Stromal cell of bone marrow (primary cell): ENCODE measurements at regions not wholly inside any gene's neighbourhood (a gene's known extent, or its start where the extent isn't known, plus 50 kb on each side); places are given as distances from the start of the nearest gene placed in this dataset.

Experiments
- DNase-seq: peaks from one replicate; pipeline ENCODE4 v3.0.0-alpha.2; 2012; ENCODE audit warnings: low read depth

GRCh38 chr6:170232186-170233002, 58.5 kb downstream of the DLL1 start:
- DNase-seq, result no peak

DNA sequence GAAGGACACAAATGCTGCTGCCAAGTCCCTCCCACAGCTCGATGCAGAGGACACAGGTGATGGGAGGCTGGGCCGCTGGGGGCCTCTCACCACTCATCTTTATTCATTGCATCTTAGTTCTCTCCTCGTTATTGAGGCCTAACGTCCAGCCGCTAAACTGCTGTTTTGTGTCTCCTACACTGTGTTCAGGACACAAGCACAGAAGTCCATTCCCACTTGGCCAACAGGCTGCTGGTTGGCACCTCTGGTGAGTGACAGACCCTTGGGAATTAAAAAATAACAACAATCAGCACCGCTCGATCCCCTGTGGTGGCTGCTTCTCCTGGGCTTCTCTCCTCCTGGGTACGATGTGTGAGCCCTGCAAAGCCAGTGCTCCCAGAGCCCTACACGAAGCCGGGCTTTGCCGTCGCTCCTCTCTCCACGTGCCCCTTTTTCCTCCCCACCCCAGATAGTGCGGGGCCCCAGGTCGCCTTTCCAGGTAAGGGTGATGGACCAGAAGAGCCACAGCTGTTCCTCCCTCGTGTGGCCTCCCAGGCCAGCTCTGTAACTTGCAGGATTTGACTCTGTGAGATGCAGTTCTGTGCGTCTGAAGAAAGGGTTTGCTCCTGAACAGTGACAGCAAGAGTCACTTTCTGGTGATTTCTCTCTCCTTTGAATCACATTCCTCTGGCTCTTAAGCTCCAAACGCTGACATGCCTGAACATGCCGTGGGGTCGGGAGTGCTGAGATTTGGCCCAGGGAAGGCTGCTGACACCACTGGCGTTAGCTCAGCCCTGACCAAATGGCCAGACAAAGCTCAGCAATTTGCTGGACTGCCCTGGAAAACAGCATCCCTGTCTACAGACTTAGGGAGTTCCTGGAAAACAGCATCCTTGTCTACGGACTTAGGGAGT, 59.3 kb downstream of the DLL1 start:
- no peak for DNase-seq

GRCh38 chr6:170230520-170231292, 60.2 kb downstream of the DLL1 start:
- no peak for DNase-seq

DNA sequence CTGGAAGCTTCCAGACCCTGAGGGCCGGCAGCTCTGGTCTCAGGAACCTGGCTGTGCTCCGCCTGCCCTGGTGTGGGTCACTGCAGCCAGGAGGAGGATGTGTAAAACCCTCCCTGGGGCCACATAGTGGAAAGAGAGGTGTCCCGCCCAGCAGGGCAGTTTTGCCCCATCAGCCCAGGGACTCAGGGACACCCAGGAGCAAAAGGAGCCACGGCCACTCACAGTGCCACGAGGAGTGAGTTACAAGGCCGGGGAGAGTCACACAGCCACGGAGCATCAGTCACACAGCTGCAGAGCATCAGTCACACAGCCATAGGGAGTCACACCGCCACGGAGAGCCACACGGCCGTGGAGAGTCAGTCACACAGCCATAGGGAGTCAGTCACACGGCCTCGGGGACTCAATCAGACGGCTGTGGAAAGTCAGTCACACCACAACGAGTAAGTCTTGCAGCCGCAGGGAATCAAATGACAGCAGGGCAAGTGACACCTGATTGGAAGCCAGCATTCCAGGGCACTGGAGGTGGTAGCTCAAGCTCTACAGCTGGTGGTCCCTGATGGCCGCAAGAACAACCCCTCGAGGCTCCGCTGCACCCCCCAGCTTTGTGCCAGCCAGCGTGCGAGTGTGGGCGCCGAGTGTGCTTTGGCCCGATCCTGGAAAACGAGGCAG, 60.9 kb downstream of the DLL1 start:
- DNase-seq, result no peak

DNA sequence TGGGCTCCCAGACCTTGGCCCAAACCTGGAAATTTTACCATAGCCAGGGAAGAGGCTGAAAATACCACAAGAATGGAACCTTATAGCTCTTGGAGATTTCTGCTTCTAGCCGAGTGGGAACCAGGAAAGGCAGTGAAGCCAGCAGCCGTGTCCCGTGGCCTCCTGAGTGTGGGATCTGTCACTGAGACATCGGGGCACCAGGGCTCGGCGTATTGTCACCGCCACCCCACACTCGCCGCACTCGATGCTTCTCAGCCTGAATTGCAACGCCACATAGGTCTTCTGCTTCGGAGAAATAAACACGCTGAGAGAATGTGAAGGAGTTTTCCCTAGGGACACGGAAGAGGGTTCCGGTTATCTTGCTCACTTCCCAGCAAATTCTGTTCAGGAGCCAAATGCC, 61.5 kb downstream of the DLL1 start:
- DNase-seq, result no peak

- DNase-seq, result no peak
Measured at GRCh38 chr6:170228946-170229310, 62.0 kb downstream of the DLL1 start.

DNA sequence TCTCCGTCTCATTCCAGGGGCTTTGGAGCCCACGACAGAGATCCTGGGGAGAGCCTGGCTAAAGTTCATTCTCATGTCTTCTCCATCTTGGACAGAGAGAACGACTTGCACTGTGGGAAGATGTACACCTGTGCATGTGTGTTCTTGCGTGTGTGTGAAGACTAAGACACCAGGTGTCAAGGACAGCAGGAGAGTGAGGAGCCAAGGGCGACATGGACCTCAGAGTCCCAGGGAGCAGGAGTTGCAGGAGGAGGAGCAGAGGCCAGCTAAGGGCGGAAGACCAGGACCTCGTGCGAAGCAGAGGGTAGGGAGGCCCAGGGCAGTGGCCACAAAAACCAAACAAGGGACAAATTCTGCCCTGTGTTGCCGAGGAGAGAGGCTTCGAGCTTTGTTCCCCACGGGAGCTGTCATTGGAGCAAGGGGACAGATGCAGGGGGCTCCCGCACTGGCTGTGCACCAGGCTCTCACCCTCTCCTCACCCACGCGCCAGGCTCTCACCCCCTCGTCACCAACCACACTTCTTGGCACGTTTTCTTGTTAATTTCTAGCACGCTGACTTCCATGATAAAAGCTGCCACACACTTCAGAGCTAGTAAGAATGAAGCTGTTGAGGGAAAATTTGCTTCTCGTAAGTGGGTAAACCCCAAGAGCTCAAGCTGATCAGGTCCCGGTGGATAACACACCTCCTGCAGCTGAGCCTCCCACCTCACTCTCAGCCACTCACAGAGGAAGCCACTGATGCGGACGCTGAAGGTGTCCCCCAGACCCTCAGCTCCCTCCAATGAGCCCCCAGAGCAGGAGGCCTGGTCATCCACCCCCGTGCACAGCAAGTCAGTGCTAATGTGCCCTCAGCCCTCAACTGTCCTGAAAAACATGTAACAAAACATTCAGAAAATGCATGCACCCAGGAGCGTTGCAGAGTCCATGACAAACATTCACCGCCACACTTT, 62.6 kb downstream of the DLL1 start:
- DNase-seq, result no peak

GRCh38 chr6:170227521-170227983, 63.3 kb downstream of the DLL1 start:
- no peak for DNase-seq

- DNase-seq, result no peak
Measured at GRCh38 chr6:170226647-170227046, 64.2 kb downstream of the DLL1 start.

- DNase-seq, result no peak
Measured at GRCh38 chr6:170225852-170226417, 64.9 kb downstream of the DLL1 start.

GRCh38 chr6:170224694-170225660, 65.9 kb downstream of the DLL1 start:
- DNase-seq, result no peak

DNA sequence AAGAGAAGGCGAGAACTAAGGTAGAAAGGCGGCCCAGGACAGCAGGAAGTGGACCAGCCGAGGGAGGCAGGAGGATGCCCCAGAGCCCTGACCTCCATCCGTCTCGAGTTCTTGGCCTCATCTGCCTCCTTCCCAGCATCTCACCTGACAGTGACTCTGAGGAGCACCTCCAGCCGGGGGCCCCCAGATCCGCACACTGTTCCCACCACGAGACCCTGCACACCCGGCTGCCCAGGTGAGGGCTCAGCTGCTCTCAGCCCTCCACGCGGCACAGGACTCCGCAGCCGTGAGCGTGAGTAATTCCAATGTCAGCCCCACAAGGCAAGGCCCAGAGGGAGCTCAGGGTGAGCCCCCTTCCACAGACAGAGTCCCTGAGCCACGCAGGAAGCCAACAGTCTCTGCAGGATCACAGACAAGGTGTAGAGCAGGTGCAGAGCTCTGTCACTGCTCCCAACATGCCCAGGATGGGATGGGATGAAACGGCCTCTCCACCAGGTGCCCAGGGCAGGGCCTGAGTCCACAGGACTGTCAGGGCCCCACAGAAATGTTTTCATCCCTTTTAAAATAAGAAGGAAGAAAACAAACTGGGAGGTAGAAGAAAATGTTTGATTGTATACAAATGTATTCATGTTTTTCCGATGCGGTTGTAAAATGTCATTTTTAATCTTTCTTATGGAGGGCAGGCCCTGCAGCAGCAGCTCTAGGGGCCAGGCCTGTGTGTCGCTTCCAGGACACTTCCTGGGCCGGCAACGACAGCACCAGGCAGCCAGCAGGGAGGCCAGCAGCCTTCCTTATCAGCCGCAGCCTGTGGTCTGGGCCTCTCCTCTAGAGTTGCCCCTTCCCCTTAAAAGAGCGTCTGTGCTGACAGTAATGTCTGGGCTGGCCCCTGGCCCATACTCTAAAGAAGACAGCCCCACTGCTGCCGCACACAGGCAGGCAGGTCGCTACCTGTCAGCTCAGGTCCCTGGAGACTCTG, 66.9 kb downstream of the DLL1 start:
- DNase-seq, result no peak

DNA sequence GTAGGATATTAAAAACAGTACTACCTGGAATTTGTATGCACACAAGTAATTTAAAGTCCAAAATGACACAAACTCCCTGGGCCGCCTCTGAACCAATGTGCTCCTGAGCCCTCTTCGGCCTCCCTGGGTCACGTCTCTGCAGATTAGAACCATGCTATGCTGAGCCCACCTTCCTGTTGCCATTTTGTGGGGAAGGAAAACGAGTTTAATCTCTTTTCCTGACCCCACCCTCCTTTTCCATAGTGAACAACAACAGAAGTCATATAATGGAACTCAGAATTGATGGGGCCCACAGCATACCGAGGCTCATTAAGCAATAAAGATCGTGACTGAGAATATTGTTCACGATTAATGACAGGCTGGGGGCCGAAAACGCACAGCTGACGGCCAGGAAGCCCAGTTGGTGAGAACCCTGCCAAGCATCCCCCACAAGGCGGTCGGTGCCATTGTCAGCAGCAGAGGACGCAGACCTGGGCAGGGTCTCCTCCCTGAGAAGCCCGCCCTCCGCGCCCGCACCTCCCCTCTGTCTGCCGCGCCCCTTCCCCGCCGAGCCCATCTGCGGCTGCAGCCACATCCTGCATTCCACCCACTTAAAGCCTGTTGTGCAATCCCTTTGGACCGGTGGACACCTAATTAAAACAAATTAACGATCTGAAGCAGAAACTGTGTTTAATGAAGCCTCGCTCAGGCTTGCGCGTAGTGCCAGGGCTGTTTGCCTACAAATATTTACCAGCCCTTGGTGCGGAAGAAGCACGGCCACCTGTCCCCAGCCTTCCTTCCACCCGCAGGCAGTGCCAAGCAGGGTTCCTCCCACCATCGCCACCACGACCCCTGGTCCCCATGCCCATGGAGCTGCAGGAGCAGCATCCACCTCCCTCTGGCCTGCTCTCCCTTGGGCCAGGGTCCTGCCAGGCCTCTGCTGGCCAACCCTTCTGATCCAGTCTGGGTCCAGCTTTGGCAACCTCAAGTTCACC, 68.1 kb downstream of the DLL1 start:
- no peak for DNase-seq

GRCh38 chr6:170221753-170222400, 69.0 kb downstream of the DLL1 start:
- DNase-seq, result no peak

- no peak for DNase-seq
Measured at GRCh38 chr6:170221052-170221752, 69.7 kb downstream of the DLL1 start.
